Esophagus squamous epithelium (tissue), 4 donors: ENCODE measurements at regions not wholly inside any gene's neighbourhood (a gene's known extent, or its start where the extent isn't known, plus 50 kb on each side); places are given as distances from the start of the nearest gene placed in this dataset.

Experiments used
- CTCF ChIP-seq, 6 experiments: fragments of 450-650 bp in 4 of 6; fragments of 200-600 bp in 2 of 6; sonication (generic) in 2 of 6; IDR thresholded peaks; one replicate each; pipeline ENCODE4 v1.5.1; 2016 to 2019; ENCODE audit warnings: antibody characterized with exemption in 6 of 6, mild to moderate bottlenecking in 4 of 6, moderate library complexity in 4 of 6
- POLR2A ChIP-seq, 4 donors: fragments of 450-650 bp; IDR thresholded peaks; one replicate each; pipeline ENCODE4 v1.6.1; 2017; ENCODE audit warnings: antibody characterized with exemption in 4 of 4, mild to moderate bottlenecking in 4 of 4, moderate library complexity in 3 of 4

GRCh38 chr10:4529266-4529665 lies 296.7 kb upstream of the AKR1E2 start:
- no peak for TF ChIP-seq CTCF (IDR thresholded peaks at IDR 0.05)
- no peak for TF ChIP-seq POLR2A (IDR thresholded peaks at IDR 0.05)
